ENCODE measurements at regions not wholly inside any gene's neighbourhood (a gene's known extent, or its start where the extent isn't known, plus 50 kb on each side); places are given as distances from the start of the nearest gene placed in this dataset.

DNA sequence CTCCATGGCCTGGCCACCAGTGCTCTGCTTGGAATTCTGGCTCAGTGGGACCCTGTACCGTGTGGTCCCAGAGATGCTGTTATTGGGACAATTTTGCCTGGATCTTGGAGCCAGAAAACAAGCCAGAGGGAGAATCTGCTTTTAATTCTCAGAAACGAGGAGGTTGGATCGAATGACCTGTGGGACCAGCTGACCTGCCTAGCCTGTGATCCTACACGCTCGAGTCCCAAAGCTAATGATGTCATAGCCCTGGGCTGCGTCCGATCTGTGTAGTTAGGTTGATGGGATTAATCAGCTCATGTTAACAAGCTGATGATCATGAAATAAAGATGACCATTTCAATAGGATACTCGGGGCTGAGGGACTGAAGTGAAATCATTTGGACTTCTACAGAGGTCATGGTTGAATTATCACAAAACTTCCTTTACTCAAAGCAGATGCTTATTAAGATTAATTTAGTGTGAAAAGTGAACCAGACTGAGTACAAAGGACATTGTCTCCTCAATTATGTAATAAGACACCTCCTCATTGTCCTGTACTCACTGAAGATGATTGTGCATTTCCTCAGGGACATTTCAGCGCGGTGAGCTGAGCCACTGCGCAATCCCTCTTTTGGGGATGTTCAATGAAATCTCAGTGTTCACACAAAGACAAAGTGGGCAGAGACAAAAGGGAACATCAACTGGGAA lies 51.9 kb upstream of the STX18 start:
- Histone ChIP-seq H3K9ac (ENCODE audit: low read length) (no peak overlapping the region), H3K9me3 (ENCODE audit: control insufficient read depth in 1 of 2, insufficient read depth in 1 of 2, low read depth in 1 of 2, low read length in 2 of 2) (peaks cover 0 to 12% of the 10 kb centered on the region in 2 experiments; a peak in 3 of 4 replicates), H2AFZ (ENCODE audit: low read depth, low read length, poor library complexity, severe bottlenecking) (no peak overlapping the region), H3K36me3 (ENCODE audit: control insufficient read depth in 1 of 2, insufficient read depth in 2 of 2, low read length in 2 of 2) (no peaks in the 10 kb centered on the region), H4K20me1 (ENCODE audit: insufficient read depth) (no peaks in the 10 kb centered on the region), H3K79me2 (ENCODE audit: insufficient read depth, low read length) (no peaks in the 10 kb centered on the region), H3K9me2 (ENCODE audit: insufficient read depth) (no peaks in the 10 kb centered on the region), H3K4me3 (replicated peaks in 1 of 2; ENCODE audit: low read depth in 1 of 2, low read length in 2 of 2) (no peak overlapping the region), H3K27me3 (ENCODE audit: insufficient read depth, low read length) (no peaks in the 10 kb centered on the region), H3K4me2 (ENCODE audit: low read length) (no peak overlapping the region), H3K4me1 (ENCODE audit: control insufficient read depth in 1 of 2, insufficient read depth in 2 of 2, low read length in 2 of 2) (no peaks in the 10 kb centered on the region; a peak in 1 of 4 replicates), H3K27ac (ENCODE audit: low read depth, low read length) (no peak overlapping the region)
- ATAC-seq, result no peak
- DNase-seq (ENCODE audit: low read depth, low spot score), result no peak
- ChIA-PET POLR2A (no interaction called here), RAD21 (ENCODE audit: low non-redundant PET in 1 of 2, low total read pairs in 2 of 2, uncharacterized antibody in 2 of 2, unreplicated experiment in 2 of 2) (no interaction called here), CTCF (no interaction called here)
- TF ChIP-seq, protein P1, sequence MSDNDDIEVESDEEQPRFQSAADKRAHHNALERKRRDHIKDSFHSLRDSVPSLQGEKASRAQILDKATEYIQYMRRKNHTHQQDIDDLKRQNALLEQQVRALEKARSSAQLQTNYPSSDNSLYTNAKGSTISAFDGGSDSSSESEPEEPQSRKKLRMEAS (IDR thresholded peaks at IDR 0.05), result no peak
- TF ChIP-seq EGR1 (IDR thresholded peaks at IDR 0.05; ENCODE audit: low read depth) (no peak), REST (IDR thresholded peaks at IDR 0.05; ENCODE audit: low read depth) (no peak), JUND (IDR thresholded peaks at IDR 0.05) (no peak), CBX3 (IDR thresholded peaks at IDR 0.05; ENCODE audit: low read depth) (no peak), POLR2A (IDR thresholded peaks at IDR 0.05; ENCODE audit: borderline replicate concordance, extremely low read depth, insufficient read depth, insufficient read length) (no peak)
- intact Hi-C loops (cut with micrococcal nuclease), result no loop called here
- BruUV-seq (replicated peaks), result no TSS peak

DNA sequence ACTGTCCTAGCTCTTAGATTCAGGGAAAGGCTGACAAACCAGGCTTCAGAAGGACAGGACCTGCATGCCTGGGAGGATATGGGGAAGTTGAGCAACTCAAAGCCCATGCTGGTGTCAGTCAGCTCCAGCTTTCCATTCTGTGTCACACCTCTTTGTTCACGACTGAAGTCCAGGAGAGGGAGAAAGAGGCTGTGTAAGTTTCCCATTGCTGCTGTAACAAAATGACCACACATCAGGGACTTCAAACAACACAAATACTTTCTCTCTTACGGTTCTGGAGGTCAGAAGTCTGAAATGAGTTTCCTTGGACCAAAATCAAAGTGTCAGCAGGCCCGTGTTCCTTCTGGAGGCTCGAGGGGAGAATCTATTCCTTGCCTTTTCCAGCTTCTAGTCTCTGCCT lies 50.6 kb upstream of the STX18 start:
- Histone ChIP-seq H3K9ac (ENCODE audit: low read length) (no peak overlapping the region), H3K4me3 (replicated peaks in 1 of 2; ENCODE audit: low read depth in 1 of 2, low read length in 2 of 2) (no peak overlapping the region), H3K36me3 (ENCODE audit: control insufficient read depth in 1 of 2, insufficient read depth in 2 of 2, low read length in 2 of 2) (no peaks in the 10 kb centered on the region), H3K9me3 (ENCODE audit: control insufficient read depth in 1 of 2, insufficient read depth in 1 of 2, low read depth in 1 of 2, low read length in 2 of 2) (peaks cover 0 to 12% of the 10 kb centered on the region in 2 experiments; a peak in 3 of 4 replicates), H3K79me2 (ENCODE audit: insufficient read depth, low read length) (no peaks in the 10 kb centered on the region), H3K4me2 (ENCODE audit: low read length) (no peak overlapping the region), H3K27me3 (ENCODE audit: insufficient read depth, low read length) (no peaks in the 10 kb centered on the region), H4K20me1 (ENCODE audit: insufficient read depth) (no peaks in the 10 kb centered on the region), H2AFZ (ENCODE audit: low read depth, low read length, poor library complexity, severe bottlenecking) (no peak overlapping the region), H3K4me1 (ENCODE audit: control insufficient read depth in 1 of 2, insufficient read depth in 2 of 2, low read length in 2 of 2) (no peaks in the 10 kb centered on the region; a peak in 1 of 4 replicates), H3K9me2 (ENCODE audit: insufficient read depth) (no peaks in the 10 kb centered on the region), H3K27ac (ENCODE audit: low read depth, low read length) (no peak overlapping the region)
- ChIA-PET POLR2A (no interaction called here), RAD21 (ENCODE audit: low non-redundant PET in 1 of 2, low total read pairs in 2 of 2, uncharacterized antibody in 2 of 2, unreplicated experiment in 2 of 2) (no interaction called here), CTCF (no interaction called here)
- TF ChIP-seq POLR2A (IDR thresholded peaks at IDR 0.05; ENCODE audit: borderline replicate concordance, extremely low read depth, insufficient read depth, insufficient read length), result no peak
- no peak for TF ChIP-seq CEBPB (IDR thresholded peaks at IDR 0.05; ENCODE audit: low read depth)
- TF ChIP-seq EZH2 (IDR thresholded peaks at IDR 0.05), result no peak
- no peak for TF ChIP-seq TCF7L2 (IDR thresholded peaks at IDR 0.05; ENCODE audit: borderline replicate concordance, extremely low read depth, insufficient read depth, insufficient read length)
- TF ChIP-seq EGR1 (IDR thresholded peaks at IDR 0.05; ENCODE audit: low read depth), result no peak
- TF ChIP-seq POLR2AphosphoS5 (IDR thresholded peaks at IDR 0.05; ENCODE audit: low read depth, low read length), result no peak
- TF ChIP-seq, protein P1 (IDR thresholded peaks at IDR 0.05), result no peak
- no peak for TF ChIP-seq FOSL1 (IDR thresholded peaks at IDR 0.05; ENCODE audit: low read depth)
- TF ChIP-seq CBX3 (IDR thresholded peaks at IDR 0.05; ENCODE audit: low read depth), result no peak
- no peak for DNase-seq (ENCODE audit: low read depth, low spot score)
- no peak for ATAC-seq
- intact Hi-C loops (cut with micrococcal nuclease), result no loop called here
- BruUV-seq (replicated peaks), result no TSS peak
